ENCODE measurements at regions not wholly inside any gene's neighbourhood (a gene's known extent, or its start where the extent isn't known, plus 50 kb on each side); places are given as distances from the start of the nearest gene placed in this dataset.
"Not testable (repeated sequence)": the region's sequence is repeated elsewhere in the genome, so short reads cannot be mapped to it uniquely, and the experiment has no call there.

DNA sequence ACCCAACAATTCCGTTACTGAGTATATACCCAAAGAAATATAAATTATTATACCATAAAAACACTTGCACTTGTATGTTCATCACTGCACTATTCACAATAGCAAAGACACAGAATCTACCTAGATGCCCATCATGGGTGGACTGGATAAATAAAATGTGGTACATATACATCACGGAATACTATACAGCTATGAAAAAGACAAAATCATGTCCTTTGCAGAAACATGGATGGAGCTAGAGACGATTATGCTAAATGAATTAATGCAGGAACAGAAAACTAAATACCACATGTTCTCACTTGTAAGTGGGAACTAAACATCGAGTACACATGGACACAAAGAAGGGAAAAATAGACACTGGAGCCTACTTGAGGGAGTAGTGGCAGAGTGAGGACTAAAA lies 185.3 kb downstream of the PYDC2 start:
- WGBS, 2 donors, result 93 to 95% methylated on average over 4 of the region's 4 CpGs
- Histone ChIP-seq H3K27ac (ENCODE audit: low read depth in 1 of 2, low read length in 1 of 2) (no peak overlapping the region), H3K27me3 (ENCODE audit: control insufficient read depth in 3 of 3, insufficient read depth in 3 of 3, low read length in 2 of 3) (no peaks in the 10 kb centered on the region), H3K36me3 (ENCODE audit: control insufficient read depth in 4 of 4, insufficient read depth in 4 of 4, low read length in 4 of 4) (no peaks in the 10 kb centered on the region), H3K4me3 (no peak overlapping the region), H3K9me3 (ENCODE audit: control insufficient read depth in 4 of 4, insufficient read depth in 3 of 4, low read length in 3 of 4) (peaks cover 0 to 8% (median 4%) of the 10 kb centered on the region in 4 donors), H3K4me1 (ENCODE audit: control insufficient read depth in 5 of 5, insufficient read depth in 5 of 5, low read length in 5 of 5) (no peaks in the 10 kb centered on the region), H3K9ac (ENCODE audit: insufficient read depth in 1 of 2, low read length in 2 of 2) (no peak overlapping the region)
- ATAC-seq (ENCODE audit: insufficient read depth, low FRiP score) (no peak), DNase-seq (no peak)
- TF ChIP-seq CTCF (IDR thresholded peaks at IDR 0.05; ENCODE audit: control extremely low read depth, extremely low read depth), result no peak

GRCh38 chr3:191648787-191649186 lies 187.8 kb downstream of the PYDC2 start:
- no peaks in the 10 kb centered on the region for H3K27me3 ChIP-seq (ENCODE audit: control insufficient read depth in 3 of 3, insufficient read depth in 3 of 3, low read length in 2 of 3)

DNA sequence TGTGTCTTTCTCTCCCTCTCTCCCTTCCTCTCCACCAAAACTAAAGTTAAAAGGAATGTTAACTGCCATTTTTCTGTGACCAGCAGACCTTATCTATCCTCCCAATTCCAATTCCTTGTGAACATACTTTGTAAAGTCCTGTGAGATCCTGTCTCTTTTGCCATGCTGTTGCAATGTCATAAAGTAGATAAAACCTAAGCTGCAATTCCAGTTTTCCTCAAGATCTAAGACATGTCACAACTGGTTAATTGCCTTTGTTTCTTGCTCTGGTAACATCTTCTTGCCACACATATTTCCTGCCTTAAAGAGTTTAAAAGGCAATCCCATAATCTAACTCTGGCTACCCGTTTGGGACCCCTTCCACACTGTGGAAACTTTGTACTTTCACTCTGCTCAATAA lies 188.7 kb downstream of the PYDC2 start:
- no peak overlapping the region for H3K27ac ChIP-seq (ENCODE audit: low read depth in 1 of 2, low read length in 1 of 2)
- H3K4me1 ChIP-seq (ENCODE audit: control insufficient read depth in 5 of 5, insufficient read depth in 5 of 5, low read length in 5 of 5), result no peaks in the 10 kb centered on the region
- H3K9me3 ChIP-seq (ENCODE audit: control insufficient read depth in 4 of 4, insufficient read depth in 3 of 4, low read length in 3 of 4), result peaks cover 0 to 7% (median 4%) of the 10 kb centered on the region in 4 donors
- TF ChIP-seq CTCF (IDR thresholded peaks at IDR 0.05; ENCODE audit: control extremely low read depth, extremely low read depth), result no peak
- WGBS, 2 donors, result 71 to 81% methylated on average over 1 of the region's 1 CpG
- H3K4me3 ChIP-seq, result no peak overlapping the region
- no peaks in the 10 kb centered on the region for H3K36me3 ChIP-seq (ENCODE audit: control insufficient read depth in 4 of 4, insufficient read depth in 4 of 4, low read length in 4 of 4)
- H3K9ac ChIP-seq (ENCODE audit: insufficient read depth in 1 of 2, low read length in 2 of 2), result no peak overlapping the region
- H3K27me3 ChIP-seq (ENCODE audit: control insufficient read depth in 3 of 3, insufficient read depth in 3 of 3, low read length in 2 of 3), result no peaks in the 10 kb centered on the region
- ATAC-seq (ENCODE audit: insufficient read depth, low FRiP score) (no peak), DNase-seq (no peak)

More at GRCh38 chr3:191648787-191649186, 187.8 kb downstream of the PYDC2 start:
- Histone ChIP-seq H3K9ac (ENCODE audit: insufficient read depth in 1 of 2, low read length in 2 of 2) (no peak overlapping the region), H3K9me3 (ENCODE audit: control insufficient read depth in 4 of 4, insufficient read depth in 3 of 4, low read length in 3 of 4) (peaks cover 0 to 7% (median 4%) of the 10 kb centered on the region in 4 donors), H3K36me3 (ENCODE audit: control insufficient read depth in 4 of 4, insufficient read depth in 4 of 4, low read length in 4 of 4) (no peaks in the 10 kb centered on the region), H3K4me3 (no peak overlapping the region), H3K4me1 (ENCODE audit: control insufficient read depth in 5 of 5, insufficient read depth in 5 of 5, low read length in 5 of 5) (no peaks in the 10 kb centered on the region), H3K27ac (ENCODE audit: low read depth in 1 of 2, low read length in 1 of 2) (no peak overlapping the region)
- TF ChIP-seq CTCF (IDR thresholded peaks at IDR 0.05; ENCODE audit: control extremely low read depth, extremely low read depth), result no peak
- ATAC-seq (ENCODE audit: insufficient read depth, low FRiP score), result no peak
- no peak for DNase-seq

- ATAC-seq (ENCODE audit: insufficient read depth, low FRiP score); H3K27me3 ChIP-seq (ENCODE audit: control insufficient read depth in 3 of 3, insufficient read depth in 3 of 3, low read length in 2 of 3); H3K9ac ChIP-seq (ENCODE audit: insufficient read depth in 1 of 2, low read length in 2 of 2); H3K4me1 ChIP-seq (ENCODE audit: control insufficient read depth in 5 of 5, insufficient read depth in 5 of 5, low read length in 5 of 5); H3K36me3 ChIP-seq (ENCODE audit: control insufficient read depth in 4 of 4, insufficient read depth in 4 of 4, low read length in 4 of 4); H3K9me3 ChIP-seq (ENCODE audit: control insufficient read depth in 4 of 4, insufficient read depth in 3 of 4, low read length in 3 of 4); H3K4me3 ChIP-seq; DNase-seq; H3K27ac ChIP-seq (ENCODE audit: low read depth in 1 of 2, low read length in 1 of 2): not testable (repeated sequence)
- WGBS, 2 donors, result 95% methylated on average over 18 of the region's 18 CpGs
Observed at GRCh38 chr3:191658781-191659419, 197.9 kb downstream of the PYDC2 start.

GRCh38 chr3:191662150-191662549 lies 201.2 kb downstream of the PYDC2 start:
- not testable (repeated sequence) for H3K9ac ChIP-seq (ENCODE audit: insufficient read depth in 1 of 2, low read length in 2 of 2); DNase-seq; H3K9me3 ChIP-seq (ENCODE audit: control insufficient read depth in 4 of 4, insufficient read depth in 3 of 4, low read length in 3 of 4); H3K27ac ChIP-seq (ENCODE audit: low read depth in 1 of 2, low read length in 1 of 2); H3K27me3 ChIP-seq (ENCODE audit: control insufficient read depth in 3 of 3, insufficient read depth in 3 of 3, low read length in 2 of 3); H3K4me3 ChIP-seq; H3K4me1 ChIP-seq (ENCODE audit: control insufficient read depth in 5 of 5, insufficient read depth in 5 of 5, low read length in 5 of 5); ATAC-seq (ENCODE audit: insufficient read depth, low FRiP score); H3K36me3 ChIP-seq (ENCODE audit: control insufficient read depth in 4 of 4, insufficient read depth in 4 of 4, low read length in 4 of 4)
- WGBS, 2 donors, result 83 to 93% methylated on average over 5 of the region's 5 CpGs
